HepG2 (cell line): ENCODE measurements at regions not wholly inside any gene's neighbourhood (a gene's known extent, or its start where the extent isn't known, plus 50 kb on each side); places are given as distances from the start of the nearest gene placed in this dataset.

Experiments
- ATAC-seq: fragments of 200-7000 bp; cut with Tn5 transposase; 3 replicates; pipeline ENCODE4 v1.9.1; 2020; ENCODE audit warnings: mild to moderate bottlenecking, moderate library complexity
- BruUV-seq: library from RNA; stranded (reverse); fragments of 400-500 nt; replicated peaks from 2 replicates; lab custom pipeline; 2021; lab: Mats Ljungman, UMichigan
- CTCF ChIA-PET: fragments of 300-600 bp; formaldehyde crosslinking; extraction: SDS; loops from one replicate; lab custom pipeline; 2021; ENCODE audit warnings: low total read pairs, inconsistent platforms, low intra/inter-chr PET ratio; lab: Yijun Ruan, JAX
- POLR2A ChIA-PET: fragments of 350-600 bp; sonication (Branson Sonifier 250); formaldehyde crosslinking; loops from one replicate; lab custom pipeline; 2020; ENCODE audit warnings: antibody characterized with exemption, inconsistent platforms; lab: Yijun Ruan, JAX
- DNase-seq: peaks from one replicate; pipeline ENCODE4 v3.0.0-alpha.2; 2015; ENCODE audit warnings: low spot score
- FAIRE-seq: peaks from 3 replicates; lab custom pipeline; 2011; peaks lifted over from hg19 to GRCh38; lab: Jason Lieb, UNC
- H2AFZ ChIP-seq: one replicate; pipeline ENCODE4 v1.6.1; 2011; ENCODE audit warnings: low read length, inconsistent platforms
- H3K27ac ChIP-seq: fragments of 300-600 bp; 3 replicates; pipeline ENCODE4 v1.8.0; 2011; ENCODE audit warnings: mixed run types, mild to moderate bottlenecking, mixed read lengths, low read length, inconsistent platforms; ENCODE audit not compliant: insufficient read depth; ENCODE audit errors: extremely low read length
- H3K27me3 ChIP-seq, 2 experiments: fragments of 200-600 bp in 1 of 2; 2 replicates in 1 of 2; 3 replicates in 1 of 2; pipeline versions ENCODE4 v1.6.0 to v1.8.0; 2011; ENCODE audit warnings: low read length in 2 of 2, mild to moderate bottlenecking in 2 of 2, moderate library complexity in 2 of 2, inconsistent platforms in 1 of 2; ENCODE audit not compliant: insufficient read depth in 2 of 2, control insufficient read depth in 1 of 2
- H3K36me3 ChIP-seq, 2 experiments: fragments of 200-600 bp in 1 of 2; replicated peaks in 1 of 2; 2 replicates in 1 of 2; 3 replicates in 1 of 2; pipeline versions ENCODE4 v1.5.1 to v1.8.0; 2011; ENCODE audit warnings: low read length in 2 of 2, inconsistent platforms in 1 of 2; ENCODE audit not compliant: insufficient read depth in 2 of 2, control insufficient read depth in 1 of 2
- H3K4me1 ChIP-seq: 2 replicates; pipeline ENCODE4 v1.5.1; 2012; ENCODE audit warnings: low read length, inconsistent platforms; ENCODE audit not compliant: insufficient read depth
- H3K4me2 ChIP-seq: 2 replicates; pipeline ENCODE4 v1.6.0; 2011; ENCODE audit warnings: low read depth, low read length, inconsistent platforms
- H3K4me3 ChIP-seq, 3 experiments: fragments of 200-600 bp in 1 of 3; sonication (generic), shearing (Covaris generic) in 1 of 3; replicated peaks in 1 of 3; 2 replicates each; pipeline ENCODE4 v1.5.1; 2011 to 2016; ENCODE audit warnings: low read length in 3 of 3, inconsistent platforms in 2 of 3, low read depth in 2 of 3, mild to moderate bottlenecking in 2 of 3, control low read depth in 1 of 3, mixed read lengths in 1 of 3; ENCODE audit not compliant: insufficient read depth in 1 of 3
- H3K79me2 ChIP-seq: one replicate; pipeline ENCODE4 v1.6.1; 2011; ENCODE audit warnings: low read length, inconsistent platforms; ENCODE audit not compliant: insufficient read depth
- H3K9ac ChIP-seq: 2 replicates; pipeline ENCODE4 v1.6.0; 2011; ENCODE audit warnings: mild to moderate bottlenecking, low read depth, low read length, inconsistent platforms; ENCODE audit not compliant: insufficient read depth
- H3K9me3 ChIP-seq: 2 replicates; pipeline ENCODE4 v1.5.1; 2012; ENCODE audit warnings: mild to moderate bottlenecking, low read length
- H4K20me1 ChIP-seq: 2 replicates; pipeline ENCODE4 v1.6.0; 2011; ENCODE audit warnings: inconsistent platforms, mild to moderate bottlenecking, low read length, moderate library complexity; ENCODE audit not compliant: insufficient read depth
- AGO1 ChIP-seq: fragments of 200-400 bp; formaldehyde crosslinking; IDR thresholded peaks from 2 replicates; pipeline ENCODE4 v1.6.1; 2017; ENCODE audit warnings: mild to moderate bottlenecking, low read depth, low read length, moderate library complexity; ENCODE audit not compliant: poor library complexity, severe bottlenecking
- FLYWCH1 ChIP-seq: sonication (generic); formaldehyde crosslinking; IDR thresholded peaks from 2 replicates; pipeline ENCODE4 v1.8.1; 2023; ENCODE audit warnings: mild to moderate bottlenecking, missing genetic modification reagents
- GATA4 ChIP-seq: sonication (generic); IDR thresholded peaks from 2 replicates; pipeline ENCODE4 v1.6.1; 2016; ENCODE audit warnings: antibody characterized with exemption, low read depth, borderline replicate concordance
- SIX1 ChIP-seq: sonication (generic); formaldehyde crosslinking; IDR thresholded peaks from 2 replicates; pipeline ENCODE4 v1.4.0; 2020; ENCODE audit warnings: missing genetic modification reagents, borderline replicate concordance
- THYN1 ChIP-seq: sonication (generic); formaldehyde crosslinking; IDR thresholded peaks from 2 replicates; pipeline ENCODE4 v1.8.1; 2023; ENCODE audit warnings: low read depth, mild to moderate bottlenecking, moderate library complexity, missing genetic modification reagents, borderline replicate concordance
- ZNF275 ChIP-seq: sonication (generic); formaldehyde crosslinking; IDR thresholded peaks from 2 replicates; pipeline ENCODE4 v1.8.0; 2022; ENCODE audit warnings: missing genetic modification reagents, mild to moderate bottlenecking, inconsistent platforms, borderline replicate concordance
- ZNF639 ChIP-seq: conservative IDR thresholded peaks from 2 replicates; pipeline ENCODE4 v1.6.1; 2018; ENCODE audit warnings: missing genetic modification reagents
- ZNF761 ChIP-seq: sonication (generic); formaldehyde crosslinking; conservative IDR thresholded peaks from 2 replicates; pipeline ENCODE4 v1.4.0; 2020; ENCODE audit warnings: mild to moderate bottlenecking, missing genetic modification reagents
- WGBS: methylation state at CpG from one replicate; pipeline ENCODE4 v1.1.6; 2017; ENCODE audit warnings: low lambda C conversion rate; 5-methylcytosine and 5-hydroxymethylcytosine counted together
- in situ Hi-C: cut with HindIII; loops from 2 replicates; pipeline ENCODE4 v1.10.0; 2017; ENCODE audit warnings: low pct_unique_long_range_greater_than_20kb; ENCODE audit not compliant: extremely low pct_ligation_motif_present
- intact Hi-C: fragments of 100-400 bp; cut with micrococcal nuclease; formaldehyde crosslinking; loops from one replicate; pipeline ENCODE4 v1.10.0; 2022; ENCODE audit not compliant: unreplicated experiment
- TF ChIP-seq, protein P1 (sequence below): sonication (generic); formaldehyde crosslinking; IDR thresholded peaks from 2 replicates; pipeline ENCODE4 v1.5.1; 2020; ENCODE audit warnings: missing genetic modification reagents, mild to moderate bottlenecking, borderline replicate concordance
- TF ChIP-seq, protein P2 (sequence below): sonication (generic); formaldehyde crosslinking; IDR thresholded peaks from 2 replicates; pipeline ENCODE4 v1.5.1; 2020; ENCODE audit warnings: mild to moderate bottlenecking, missing genetic modification reagents, borderline replicate concordance

- FAIRE-seq (no peak), ATAC-seq (no peak; the same call in 2 of the 3 replicates)
- Histone ChIP-seq H3K9me3 (no peaks in the 10 kb centered on the region), H3K4me2 (no peak overlapping the region), H3K79me2 (no peaks in the 10 kb centered on the region), H3K9ac (no peak overlapping the region)
- 51% methylated on average over 13 of the region's 13 CpGs for WGBS
- ChIA-PET CTCF (no interaction called here), POLR2A (no interaction called here)
- no peak for TF ChIP-seq AGO1
- TF ChIP-seq FLYWCH1 (CRISPR knock-in tag): no peak
- no peak for TF ChIP-seq ZNF275 (CRISPR knock-in tag)
- no peak for TF ChIP-seq GATA4
- no peak for TF ChIP-seq ZNF639 (CRISPR knock-in tag)
- no peak for TF ChIP-seq ZNF761 (CRISPR knock-in tag)
- TF ChIP-seq SIX1 (CRISPR knock-in tag): no peak
- TF ChIP-seq, protein P1, sequence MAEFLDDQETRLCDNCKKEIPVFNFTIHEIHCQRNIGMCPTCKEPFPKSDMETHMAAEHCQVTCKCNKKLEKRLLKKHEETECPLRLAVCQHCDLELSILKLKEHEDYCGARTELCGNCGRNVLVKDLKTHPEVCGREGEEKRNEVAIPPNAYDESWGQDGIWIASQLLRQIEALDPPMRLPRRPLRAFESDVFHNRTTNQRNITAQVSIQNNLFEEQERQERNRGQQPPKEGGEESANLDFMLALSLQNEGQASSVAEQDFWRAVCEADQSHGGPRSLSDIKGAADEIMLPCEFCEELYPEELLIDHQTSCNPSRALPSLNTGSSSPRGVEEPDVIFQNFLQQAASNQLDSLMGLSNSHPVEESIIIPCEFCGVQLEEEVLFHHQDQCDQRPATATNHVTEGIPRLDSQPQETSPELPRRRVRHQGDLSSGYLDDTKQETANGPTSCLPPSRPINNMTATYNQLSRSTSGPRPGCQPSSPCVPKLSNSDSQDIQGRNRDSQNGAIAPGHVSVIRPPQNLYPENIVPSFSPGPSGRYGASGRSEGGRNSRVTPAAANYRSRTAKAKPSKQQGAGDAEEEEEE (CRISPR knock-in tag): no peak
- no peak for TF ChIP-seq THYN1 (CRISPR knock-in tag)
- TF ChIP-seq, protein P2, sequence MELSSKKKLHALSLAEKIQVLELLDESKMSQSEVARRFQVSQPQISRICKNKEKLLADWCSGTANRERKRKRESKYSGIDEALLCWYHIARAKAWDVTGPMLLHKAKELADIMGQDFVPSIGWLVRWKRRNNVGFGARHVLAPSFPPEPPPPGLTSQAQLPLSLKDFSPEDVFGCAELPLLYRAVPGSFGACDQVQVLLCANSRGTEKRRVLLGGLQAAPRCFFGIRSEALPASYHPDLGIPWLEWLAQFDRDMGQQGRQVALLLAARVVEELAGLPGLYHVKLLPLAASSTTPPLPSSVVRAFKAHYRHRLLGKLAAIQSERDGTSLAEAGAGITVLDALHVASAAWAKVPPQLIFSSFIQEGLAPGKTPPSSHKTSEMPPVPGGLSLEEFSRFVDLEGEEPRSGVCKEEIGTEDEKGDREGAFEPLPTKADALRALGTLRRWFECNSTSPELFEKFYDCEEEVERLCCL (CRISPR knock-in tag): no peak
- TF ChIP-seq, all 625 proteins: peak for 0
- DNase-seq: no peak
- Histone ChIP-seq H3K27me3 (peaks cover 0 to 26% of the 10 kb centered on the region in 2 experiments; a peak in 2 of 5 replicates), H3K27ac (no peak overlapping the region), H2AFZ (no peak overlapping the region), H3K4me3 (no peak overlapping the region), H3K4me1 (no peaks in the 10 kb centered on the region), H3K36me3 (no peaks in the 10 kb centered on the region), H4K20me1 (no peaks in the 10 kb centered on the region)
- in situ Hi-C loops (no loop called here), intact Hi-C loops (no loop called here)
- BruUV-seq: no TSS peak
Measured at GRCh38 chr16:49019831-49020230, 261.8 kb downstream of the CBLN1 start.
